SK-N-SH (cell line): ENCODE measurements at regions not wholly inside any gene's neighbourhood (a gene's known extent, or its start where the extent isn't known, plus 50 kb on each side); places are given as distances from the start of the nearest gene placed in this dataset.

ENCODE experiments used
- CTCF ChIA-PET: fragments of 300-600, 350-600 bp; formaldehyde crosslinking; extraction: SDS; loops from one replicate; lab custom pipeline; 2021; lab: Yijun Ruan, JAX
- POLR2A ChIA-PET: fragments of 350-600 bp; sonication (Branson Sonifier 250); formaldehyde crosslinking; extraction: SDS; loops from one replicate; lab custom pipeline; 2020; ENCODE audit warnings: antibody characterized with exemption, inconsistent platforms; lab: Yijun Ruan, JAX
- DNase-seq: peaks from one replicate; pipeline ENCODE4 v3.0.0; 2012
- H2AFZ ChIP-seq: fragments of 200-600 bp; sonication (generic); 2 replicates; pipeline ENCODE4 v1.8.1; 2016; ENCODE audit warnings: antibody characterized with exemption, mild to moderate bottlenecking, low read depth
- H3F3A ChIP-seq: fragments of 200-600 bp; sonication (generic); replicated peaks from 2 replicates; pipeline ENCODE3; 2016; ENCODE audit warnings: antibody characterized with exemption, mild to moderate bottlenecking; ENCODE audit not compliant: insufficient read depth
- H3K27ac ChIP-seq, 2 experiments: fragments of 200-500 bp in 1 of 2; fragments of 200-600 bp in 1 of 2; sonication (Bioruptor generic) in 1 of 2; sonication (generic), shearing (Covaris generic) in 1 of 2; 2 replicates each; pipeline versions ENCODE4 v1.5.1 to v1.6.1; 2014 to 2016; ENCODE audit warnings: low read depth in 2 of 2, inconsistent platforms in 1 of 2, low read length in 1 of 2, mild to moderate bottlenecking in 1 of 2, mixed read lengths in 1 of 2
- H3K27me3 ChIP-seq: fragments of 200-600 bp; sonication (generic), shearing (Covaris generic); 2 replicates; pipeline ENCODE4 v1.6.1; 2016; ENCODE audit warnings: mixed run types; ENCODE audit not compliant: insufficient read depth
- H3K36me3 ChIP-seq, 2 experiments: fragments of 200-500 bp in 1 of 2; fragments of 200-600 bp in 1 of 2; sonication (Bioruptor generic) in 1 of 2; sonication (generic) in 1 of 2; replicated peaks in 1 of 2; 2 replicates each; pipeline versions ENCODE3 to v1.5.1; 2014 to 2016; ENCODE audit warnings: low read length in 1 of 2, mild to moderate bottlenecking in 1 of 2; ENCODE audit not compliant: insufficient read depth in 2 of 2, control insufficient read depth in 1 of 2
- H3K4me1 ChIP-seq, 2 experiments: fragments of 200-500 bp in 1 of 2; fragments of 200-600 bp in 1 of 2; sonication (Bioruptor generic) in 1 of 2; sonication (generic), shearing (Covaris generic) in 1 of 2; 2 replicates each; pipeline versions ENCODE4 v1.5.1 to v1.6.1; 2014 to 2016; ENCODE audit warnings: low read depth in 1 of 2, low read length in 1 of 2, mixed run types in 1 of 2; ENCODE audit not compliant: insufficient read depth in 2 of 2, control insufficient read depth in 1 of 2
- H3K4me2 ChIP-seq: fragments of 200-600 bp; sonication (generic), shearing (Covaris generic); 2 replicates; pipeline ENCODE4 v1.6.1; 2017; ENCODE audit warnings: mixed run types
- H3K4me3 ChIP-seq, 2 experiments: fragments of 200-500 bp in 1 of 2; fragments of 200-600 bp in 1 of 2; sonication (Bioruptor generic) in 1 of 2; sonication (generic), shearing (Covaris generic) in 1 of 2; 2 replicates each; pipeline versions ENCODE4 v1.5.1 to v1.8.1; 2014 to 2016; ENCODE audit warnings: low read depth in 2 of 2, inconsistent platforms in 1 of 2, low read length in 1 of 2, mild to moderate bottlenecking in 1 of 2, mixed read lengths in 1 of 2, moderate library complexity in 1 of 2
- H3K79me2 ChIP-seq: fragments of 200-600 bp; sonication (generic); 2 replicates; pipeline ENCODE4 v1.8.1; 2017; ENCODE audit warnings: mild to moderate bottlenecking; ENCODE audit not compliant: insufficient read depth
- H3K9ac ChIP-seq: fragments of 200-600 bp; sonication (generic); 2 replicates; pipeline ENCODE4 v1.6.1; 2017; ENCODE audit warnings: mixed run types
- H3K9me2 ChIP-seq: fragments of 200-600 bp; sonication (generic); 2 replicates; pipeline ENCODE4 v1.6.1; 2017; ENCODE audit warnings: mixed run types
- H3K9me3 ChIP-seq: fragments of 200-600 bp; sonication (generic); 2 replicates; pipeline ENCODE4 v1.6.1; 2017; ENCODE audit warnings: mixed run types, mild to moderate bottlenecking, moderate library complexity
- H4K20me1 ChIP-seq: fragments of 200-600 bp; sonication (generic); 2 replicates; pipeline ENCODE4 v1.6.1; 2017; ENCODE audit warnings: mild to moderate bottlenecking, mixed run types; ENCODE audit not compliant: insufficient read depth
- CHD2 ChIP-seq: fragments of 150-350 bp; IDR thresholded peaks from 2 replicates; pipeline ENCODE4 v1.6.1; 2018; ENCODE audit warnings: low read length; ENCODE audit not compliant: partially characterized antibody
- CTCF ChIP-seq: fragments of 200-600 bp; sonication (generic); IDR thresholded peaks from 2 replicates; pipeline ENCODE4 v1.6.1; 2017; ENCODE audit warnings: antibody characterized with exemption, mild to moderate bottlenecking, moderate library complexity
- ELF1 ChIP-seq: IDR thresholded peaks from 2 replicates; pipeline ENCODE4 v1.4.0; 2012
- EP300 ChIP-seq, 2 experiments: IDR thresholded peaks; 2 replicates each; pipeline versions ENCODE4 v1.4.0 to v1.6.1; 2012; ENCODE audit warnings: borderline replicate concordance in 1 of 2, low read depth in 1 of 2, low read length in 1 of 2
- FOSL2 ChIP-seq: IDR thresholded peaks from 2 replicates; pipeline ENCODE4 v1.4.0; 2012; ENCODE audit warnings: low read depth, mild to moderate bottlenecking, moderate library complexity, borderline replicate concordance
- FOXJ3 ChIP-seq: sonication (generic); formaldehyde crosslinking; IDR thresholded peaks from 2 replicates; pipeline ENCODE4 v1.5.1; 2020; ENCODE audit warnings: mild to moderate bottlenecking, missing genetic modification reagents
- IRF3 ChIP-seq: fragments of 150-350 bp; IDR thresholded peaks from 2 replicates; pipeline ENCODE4 v1.6.1; 2016; ENCODE audit warnings: mild to moderate bottlenecking, low read depth, low read length
- JUND ChIP-seq: IDR thresholded peaks from 2 replicates; pipeline ENCODE4 v1.4.0; 2012
- MAX ChIP-seq: IDR thresholded peaks from 2 replicates; pipeline ENCODE4 v1.4.0; 2012; ENCODE audit warnings: low read depth
- MXI1 ChIP-seq: IDR thresholded peaks from 2 replicates; pipeline ENCODE4 v1.6.1; 2012; ENCODE audit warnings: mild to moderate bottlenecking, low read depth, low read length, improper control_type of control experiment
- NRF1 ChIP-seq: IDR thresholded peaks from 2 replicates; pipeline ENCODE4 v1.6.1; 2012; ENCODE audit warnings: low read depth, mild to moderate bottlenecking, low read length
- PBX3 ChIP-seq: IDR thresholded peaks from 2 replicates; pipeline ENCODE4; 2012
- POLR2AphosphoS5 ChIP-seq: IDR thresholded peaks from 2 replicates; pipeline ENCODE4 v1.6.1; 2012; ENCODE audit warnings: low read depth, low read length
- RAD21 ChIP-seq: IDR thresholded peaks from 2 replicates; pipeline ENCODE4 v1.6.1; 2012; ENCODE audit warnings: mild to moderate bottlenecking, low read length
- REST ChIP-seq: IDR thresholded peaks from 2 replicates; pipeline ENCODE4 v1.6.1; 2012; ENCODE audit warnings: mild to moderate bottlenecking, low read depth, low read length, moderate library complexity
- SIN3A ChIP-seq: IDR thresholded peaks from 2 replicates; pipeline ENCODE4 v1.6.1; 2012; ENCODE audit warnings: low read depth, mild to moderate bottlenecking, low read length, moderate library complexity, borderline replicate concordance
- SMC3 ChIP-seq: IDR thresholded peaks from 2 replicates; pipeline ENCODE4 v1.6.1; 2012; ENCODE audit warnings: low read depth, low read length, improper control_type of control experiment
- TEAD4 ChIP-seq: IDR thresholded peaks from 2 replicates; pipeline ENCODE4 v1.4.0; 2012; ENCODE audit warnings: mild to moderate bottlenecking, borderline replicate concordance; ENCODE audit not compliant: insufficient read depth
- USF2 ChIP-seq: fragments of 150-350 bp; IDR thresholded peaks from 2 replicates; pipeline ENCODE4 v1.6.1; 2017; ENCODE audit warnings: antibody characterized with exemption, low read length, low read depth, borderline replicate concordance
- WGBS: methylation state at CpG from one replicate; pipeline ENCODE4 v1.1.6; 2017; ENCODE audit warnings: low lambda C conversion rate; 5-methylcytosine and 5-hydroxymethylcytosine counted together

- no peaks in the 10 kb centered on the region for H3K4me1 ChIP-seq
- TF ChIP-seq IRF3, result no peak
- TF ChIP-seq SMC3, result no peak
- no peak for TF ChIP-seq FOSL2
- TF ChIP-seq JUND, result no peak
- TF ChIP-seq MXI1, result no peak
- no peak for TF ChIP-seq SIN3A
- no peak for TF ChIP-seq REST
- TF ChIP-seq CTCF, result no peak
- TF ChIP-seq MAX, result no peak
- no peak for TF ChIP-seq ELF1
- no peak for TF ChIP-seq EP300 (IDR thresholded peaks at IDR 0.05; ENCODE audit: borderline replicate concordance in 1 of 2, low read depth in 1 of 2, low read length in 1 of 2)
- no peak for TF ChIP-seq FOXJ3
- TF ChIP-seq POLR2AphosphoS5, result no peak
- no peak for TF ChIP-seq USF2
- TF ChIP-seq CHD2, result no peak
- TF ChIP-seq NRF1, result no peak
- no peak for TF ChIP-seq RAD21
- TF ChIP-seq TEAD4, result no peak
- no peak for TF ChIP-seq PBX3
- 80% methylated on average over 1 of the region's 1 CpG for WGBS
- no peaks in the 10 kb centered on the region for H4K20me1 ChIP-seq
- H3K9me3 ChIP-seq, result no peaks in the 10 kb centered on the region
- H3F3A ChIP-seq, result no peaks in the 10 kb centered on the region
- H3K36me3 ChIP-seq, result no peaks in the 10 kb centered on the region
- H3K9me2 ChIP-seq, result no peaks in the 10 kb centered on the region
- no peaks in the 10 kb centered on the region for H3K79me2 ChIP-seq
- H3K4me2 ChIP-seq, result no peak overlapping the region
- no peak overlapping the region for H3K9ac ChIP-seq
- H3K4me3 ChIP-seq, result no peak overlapping the region
- POLR2A ChIA-PET, result no interaction called here
- H3K27me3 ChIP-seq, result no peaks in the 10 kb centered on the region
- H3K27ac ChIP-seq, result no peak overlapping the region
- CTCF ChIA-PET, result no interaction called here
- H2AFZ ChIP-seq, result no peak overlapping the region
- DNase-seq, result no peak
Measured at GRCh38 chr2:48187503-48187902, 127.0 kb upstream of the FOXN2 start.
